ENCODE measurements at regions not wholly inside any gene's neighbourhood (a gene's known extent, or its start where the extent isn't known, plus 50 kb on each side); places are given as distances from the start of the nearest gene placed in this dataset.

DNA sequence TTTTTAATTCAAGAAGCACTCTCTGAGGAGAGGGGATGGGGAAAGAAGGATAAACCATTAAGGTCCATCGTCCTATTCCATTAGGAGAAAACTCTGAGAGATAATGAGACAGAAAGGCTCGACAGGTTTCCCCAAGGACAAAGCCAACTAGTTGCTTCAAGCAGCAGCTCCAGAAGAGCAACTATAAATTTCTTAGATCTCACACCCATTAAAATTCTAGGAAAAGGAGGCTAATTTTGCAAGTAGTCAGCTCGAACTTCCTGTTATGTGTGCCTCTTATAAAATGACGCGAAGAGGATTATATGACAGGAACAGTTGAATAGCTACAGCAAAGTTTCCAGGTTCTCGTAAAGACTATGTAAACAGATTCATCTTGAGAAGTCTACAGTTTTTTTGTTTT lies 52.0 kb upstream of the ST8SIA6 start:
- DNase-seq (ENCODE audit: low spot score in 2 of 2): no peak
- TF ChIP-seq, protein P1, sequence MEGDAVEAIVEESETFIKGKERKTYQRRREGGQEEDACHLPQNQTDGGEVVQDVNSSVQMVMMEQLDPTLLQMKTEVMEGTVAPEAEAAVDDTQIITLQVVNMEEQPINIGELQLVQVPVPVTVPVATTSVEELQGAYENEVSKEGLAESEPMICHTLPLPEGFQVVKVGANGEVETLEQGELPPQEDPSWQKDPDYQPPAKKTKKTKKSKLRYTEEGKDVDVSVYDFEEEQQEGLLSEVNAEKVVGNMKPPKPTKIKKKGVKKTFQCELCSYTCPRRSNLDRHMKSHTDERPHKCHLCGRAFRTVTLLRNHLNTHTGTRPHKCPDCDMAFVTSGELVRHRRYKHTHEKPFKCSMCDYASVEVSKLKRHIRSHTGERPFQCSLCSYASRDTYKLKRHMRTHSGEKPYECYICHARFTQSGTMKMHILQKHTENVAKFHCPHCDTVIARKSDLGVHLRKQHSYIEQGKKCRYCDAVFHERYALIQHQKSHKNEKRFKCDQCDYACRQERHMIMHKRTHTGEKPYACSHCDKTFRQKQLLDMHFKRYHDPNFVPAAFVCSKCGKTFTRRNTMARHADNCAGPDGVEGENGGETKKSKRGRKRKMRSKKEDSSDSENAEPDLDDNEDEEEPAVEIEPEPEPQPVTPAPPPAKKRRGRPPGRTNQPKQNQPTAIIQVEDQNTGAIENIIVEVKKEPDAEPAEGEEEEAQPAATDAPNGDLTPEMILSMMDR (IDR thresholded peaks at IDR 0.05): no peak
- Histone ChIP-seq H3K4me1 (no peaks in the 10 kb centered on the region), H3K27ac (no peak overlapping the region), H3K27me3 (no peaks in the 10 kb centered on the region), H3K4me3 (no peak overlapping the region), H3K36me3 (no peaks in the 10 kb centered on the region), H3K9me3 (no peaks in the 10 kb centered on the region)
- intact Hi-C loops (cut with DNase I): no loop called here

DNA sequence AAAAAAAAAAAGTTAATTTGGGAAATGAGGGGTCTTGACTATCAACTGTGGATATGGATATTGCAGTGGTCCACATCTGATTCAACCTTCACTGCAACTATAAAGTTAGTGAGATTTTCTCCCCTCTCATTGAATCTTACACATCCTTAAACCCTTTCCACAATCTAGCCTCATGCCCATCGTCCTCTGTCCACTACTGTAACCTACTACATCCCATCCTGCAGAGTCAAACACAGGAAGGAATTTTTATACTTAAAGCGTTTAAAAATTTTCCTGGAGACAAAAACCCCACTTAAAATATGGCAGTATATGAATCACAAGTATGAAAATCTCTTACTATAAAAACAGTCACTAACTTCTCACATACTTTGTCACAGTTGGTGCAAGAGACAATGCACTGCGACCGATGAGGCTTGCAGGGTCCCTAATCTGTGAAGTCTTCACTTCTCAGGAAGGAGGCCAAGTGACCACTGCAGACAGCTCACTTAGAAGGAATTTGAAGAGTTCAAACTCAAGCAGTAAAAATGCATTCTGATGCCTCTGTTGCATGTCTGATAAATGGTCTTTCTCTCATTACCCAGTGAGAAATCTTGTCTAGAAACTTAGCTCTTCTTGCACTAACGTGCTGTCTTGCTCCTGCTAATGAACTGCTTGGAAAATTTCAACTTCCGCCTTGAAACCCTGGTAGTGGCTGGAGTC lies 50.3 kb upstream of the ST8SIA6 start:
- TF ChIP-seq, protein P1 (IDR thresholded peaks at IDR 0.05): no peak
- Histone ChIP-seq H3K36me3 (no peaks in the 10 kb centered on the region), H3K4me1 (no peaks in the 10 kb centered on the region), H3K27me3 (no peaks in the 10 kb centered on the region), H3K27ac (no peak overlapping the region), H3K4me3 (no peak overlapping the region), H3K9me3 (no peaks in the 10 kb centered on the region)
- no peak for DNase-seq (ENCODE audit: low spot score in 2 of 2)
- intact Hi-C loops (cut with DNase I): no loop called here

Measured in ascending aorta (tissue), 2 donors.